Hindlimb muscle (tissue), 1 donor: ENCODE measurements at regions not wholly inside any gene's neighbourhood (a gene's known extent, or its start where the extent isn't known, plus 50 kb on each side); places are given as distances from the start of the nearest gene placed in this dataset.
"Not testable (repeated sequence)": the region's sequence is repeated elsewhere in the genome, so short reads cannot be mapped to it uniquely, and the experiment has no call there.

Experiments used
- DNase-seq: peaks from one replicate; pipeline ENCODE4 v3.0.0-alpha.2; 2013

DNA sequence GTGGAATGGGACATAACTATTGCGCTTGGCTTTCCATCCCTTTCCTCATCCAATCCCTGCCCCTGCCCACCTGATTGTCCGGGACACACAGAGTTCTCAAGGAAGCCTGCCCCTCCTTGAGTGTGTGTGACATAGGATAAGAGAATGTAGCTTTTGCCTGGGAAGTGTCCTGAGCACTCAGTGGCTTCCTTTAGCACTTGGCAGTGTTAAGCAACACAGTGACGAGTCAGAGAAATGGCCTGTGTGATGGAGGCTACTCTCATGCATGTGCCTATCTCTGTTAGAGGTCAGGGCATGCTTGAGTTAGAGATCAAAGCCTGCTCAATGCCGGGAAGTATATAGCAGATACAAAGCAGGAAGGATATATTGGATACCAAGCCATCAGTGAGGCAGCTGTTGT, 289.5 kb downstream of the SIPA1L2 start:
- no peak for DNase-seq

- DNase-seq: no peak
Observed at GRCh38 chr1:232339073-232339472, 290.9 kb downstream of the SIPA1L2 start.

GRCh38 chr1:232335741-232336293, 294.1 kb downstream of the SIPA1L2 start:
- no peak for DNase-seq

GRCh38 chr1:232335261-232335660, 294.7 kb downstream of the SIPA1L2 start:
- no peak for DNase-seq

DNA sequence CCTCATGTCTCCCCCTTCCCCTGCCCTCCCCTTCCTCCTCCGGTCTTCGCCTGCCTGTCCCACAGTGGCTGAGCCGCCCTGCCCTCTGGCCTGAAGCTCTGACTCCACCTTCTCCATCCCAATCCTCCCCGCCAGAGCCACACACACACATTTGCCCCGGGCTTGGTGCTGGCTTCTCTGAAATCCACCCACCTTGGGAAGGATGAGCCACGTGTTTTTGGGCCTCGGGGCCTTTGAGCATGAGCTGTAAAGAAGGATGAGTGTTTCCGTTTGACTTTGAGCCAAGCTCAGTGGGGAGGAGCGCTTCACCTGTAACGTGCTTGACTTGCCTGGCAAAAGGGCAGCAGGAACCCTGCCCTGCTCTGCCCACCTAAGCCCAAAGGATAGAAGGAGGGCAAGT, 295.1 kb downstream of the SIPA1L2 start:
- no peak for DNase-seq

DNA sequence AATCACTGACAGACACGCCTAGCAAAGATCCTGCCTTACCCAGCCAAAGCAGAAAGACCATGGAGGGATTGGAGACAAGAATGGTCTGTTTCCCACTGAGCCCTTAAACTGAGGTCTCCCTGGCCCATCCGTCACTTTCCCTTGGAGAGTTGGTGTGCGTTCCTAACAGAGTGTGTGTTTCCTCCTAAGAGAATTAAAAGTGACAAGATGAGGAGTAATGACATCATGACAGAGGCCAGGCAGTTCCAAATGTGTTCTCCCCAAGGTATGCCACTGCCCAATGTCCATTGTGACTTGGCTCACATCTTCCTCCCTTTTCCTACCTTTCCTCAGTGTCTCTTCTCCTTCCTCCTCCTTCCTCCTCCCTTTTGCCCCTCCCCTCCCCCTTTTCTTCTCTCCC, 295.7 kb downstream of the SIPA1L2 start:
- DNase-seq: no peak

- no peak for DNase-seq
Observed at GRCh38 chr1:232333419-232333767, 296.5 kb downstream of the SIPA1L2 start.

- not testable (repeated sequence) for DNase-seq
Observed at GRCh38 chr1:232332710-232333418, 297.1 kb downstream of the SIPA1L2 start.

- no peak for DNase-seq
Observed at GRCh38 chr1:232329103-232329813, 300.7 kb downstream of the SIPA1L2 start.

DNA sequence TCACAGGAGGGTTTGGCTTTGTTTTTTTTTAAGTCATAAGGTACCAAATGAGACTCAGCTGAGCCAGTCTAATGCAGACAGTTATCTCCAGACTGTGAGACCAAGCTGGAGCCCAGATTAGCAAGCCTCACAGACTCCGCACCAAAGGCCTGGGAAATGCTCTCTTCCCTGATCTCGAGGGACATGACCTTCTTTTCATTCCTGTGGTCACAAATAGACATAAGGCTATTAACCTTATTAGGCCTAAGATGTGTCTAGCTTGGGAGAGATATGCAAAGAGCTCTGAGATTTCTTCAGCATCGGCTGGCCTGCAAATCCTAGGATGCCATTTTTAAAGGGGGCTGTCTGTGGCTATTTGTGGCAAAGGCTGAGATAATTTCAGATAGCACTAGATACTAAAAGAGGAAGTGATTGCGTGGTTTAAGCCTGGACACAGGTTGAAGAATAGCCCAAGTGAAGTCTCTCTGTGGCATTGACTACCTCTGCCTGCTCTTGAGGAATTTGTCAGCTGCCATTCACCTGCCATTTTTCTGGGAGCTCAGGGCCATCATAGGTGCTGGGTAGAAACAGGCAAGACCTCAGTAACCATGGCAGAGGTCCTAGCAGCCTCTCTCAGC, 301.3 kb downstream of the SIPA1L2 start:
- no peak for DNase-seq

DNA sequence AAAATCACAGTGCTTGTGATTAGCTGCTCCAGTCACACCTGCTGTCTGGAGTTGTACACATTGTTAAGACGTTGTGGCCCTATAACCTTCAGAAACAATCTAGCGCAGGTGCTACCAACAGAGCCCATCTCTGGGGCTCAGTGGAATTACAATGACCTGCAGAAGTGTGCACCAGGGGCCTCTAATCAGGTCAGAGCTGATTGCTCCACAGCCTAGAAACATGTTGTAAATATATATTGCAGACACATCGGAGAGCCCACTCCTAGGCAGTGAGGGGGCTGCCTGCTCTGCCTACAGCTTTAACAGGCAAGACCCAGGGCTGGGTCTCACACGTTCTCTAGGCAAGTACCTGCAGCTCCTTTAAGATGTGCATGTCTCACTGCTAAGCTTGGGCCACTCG, 302.0 kb downstream of the SIPA1L2 start:
- DNase-seq: no peak

DNA sequence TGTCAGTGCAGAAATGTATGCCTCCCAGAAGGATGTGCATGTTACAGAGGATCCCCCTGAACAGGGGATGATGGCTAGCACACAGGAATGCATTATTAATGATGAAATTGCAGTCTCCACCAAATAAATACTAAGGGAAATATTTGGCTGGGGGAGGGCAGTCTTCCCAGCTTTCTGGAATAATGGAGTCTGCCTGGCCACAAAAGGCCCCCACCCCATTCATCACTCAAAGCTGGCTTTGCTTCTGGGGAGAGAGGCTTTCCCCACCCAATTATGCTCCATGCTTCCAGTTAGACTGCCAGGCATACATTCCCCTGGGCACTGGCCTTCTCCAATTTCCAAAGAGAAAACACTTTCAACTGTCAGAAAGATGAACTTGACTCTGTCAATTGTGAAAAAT, 302.7 kb downstream of the SIPA1L2 start:
- DNase-seq: peak; percentile 16

DNA sequence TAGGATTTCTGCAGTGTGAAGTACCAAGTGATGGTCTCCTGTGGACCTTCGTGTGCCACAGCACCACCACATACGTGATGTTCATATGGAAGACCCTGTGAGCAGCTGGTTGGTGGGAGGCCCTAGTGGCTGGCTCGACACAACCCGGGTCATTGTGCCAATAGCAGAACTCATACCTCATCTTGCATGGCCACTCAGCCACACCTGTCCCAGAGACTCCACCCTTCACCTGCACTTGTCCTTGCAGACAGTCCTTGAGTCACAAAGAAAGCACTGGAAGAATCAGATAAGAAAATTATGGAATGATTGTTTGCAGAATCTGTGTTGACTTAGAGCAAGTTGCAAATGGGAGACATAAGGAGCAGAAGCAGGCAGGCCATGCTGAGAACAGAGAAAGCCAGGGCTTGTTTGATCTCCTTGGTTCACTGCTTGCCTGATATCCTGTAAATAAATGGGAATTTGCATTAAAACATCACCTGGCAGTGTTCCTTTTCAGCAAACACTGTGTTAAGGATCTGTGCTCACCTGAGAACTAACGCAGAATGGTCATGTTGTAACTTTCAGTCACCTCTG, 307.7 kb downstream of the SIPA1L2 start:
- DNase-seq: no peak

DNA sequence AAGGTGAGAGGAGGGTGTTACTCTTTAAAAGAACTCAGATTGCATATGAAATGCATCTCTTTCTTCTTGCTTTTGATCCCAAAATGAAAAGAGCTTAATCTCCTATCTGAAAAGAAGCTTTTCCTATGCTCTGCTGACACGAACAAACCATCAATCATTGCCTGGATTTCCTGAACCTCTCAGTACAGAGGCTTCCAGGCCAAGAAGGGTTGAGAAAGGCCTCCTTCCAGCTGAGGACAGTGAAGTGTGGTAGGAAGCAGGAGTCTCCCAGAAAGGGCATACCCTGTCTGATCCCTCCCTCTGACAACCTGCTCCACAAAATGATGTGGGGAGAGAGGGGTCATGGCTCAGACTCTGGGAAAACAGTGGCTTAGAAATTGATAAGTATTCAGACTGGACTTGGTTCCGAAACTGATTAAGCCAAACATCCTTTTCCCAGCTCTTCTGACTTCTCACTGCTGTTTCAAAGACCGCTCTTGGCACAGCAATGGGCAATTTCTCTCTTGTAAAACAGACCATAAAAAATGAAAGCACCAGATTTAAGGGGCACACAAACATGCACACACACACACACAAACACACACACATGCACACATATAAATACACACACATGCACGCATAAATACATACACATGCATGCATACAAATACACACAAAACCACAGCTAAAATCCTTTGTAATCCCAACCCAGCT, 310.3 kb downstream of the SIPA1L2 start:
- DNase-seq: no peak

GRCh38 chr1:232319072-232319471, 310.9 kb downstream of the SIPA1L2 start:
- DNase-seq: no peak

GRCh38 chr1:232318143-232318542, 311.8 kb downstream of the SIPA1L2 start:
- no peak for DNase-seq

DNA sequence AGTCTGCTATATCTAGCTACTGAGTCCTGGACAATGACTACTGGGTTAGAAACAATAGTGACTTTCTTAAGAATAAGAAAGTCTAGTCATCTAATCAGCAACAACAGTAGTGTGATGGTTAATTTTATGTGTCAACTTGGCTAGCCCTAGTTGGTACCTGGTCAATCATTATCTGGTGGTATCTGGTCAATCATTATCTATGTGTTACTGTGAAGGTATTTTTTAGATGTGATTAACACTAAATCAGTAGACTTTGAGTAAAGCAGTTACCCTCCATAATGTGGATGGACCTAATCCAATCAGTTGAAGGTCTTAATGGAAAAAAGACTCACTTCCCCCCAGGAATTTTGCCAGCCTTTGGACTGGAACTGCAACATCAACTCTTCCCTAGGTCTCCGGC, 312.6 kb downstream of the SIPA1L2 start:
- DNase-seq: no peak

GRCh38 chr1:232316864-232317263, 313.1 kb downstream of the SIPA1L2 start:
- no peak for DNase-seq

DNA sequence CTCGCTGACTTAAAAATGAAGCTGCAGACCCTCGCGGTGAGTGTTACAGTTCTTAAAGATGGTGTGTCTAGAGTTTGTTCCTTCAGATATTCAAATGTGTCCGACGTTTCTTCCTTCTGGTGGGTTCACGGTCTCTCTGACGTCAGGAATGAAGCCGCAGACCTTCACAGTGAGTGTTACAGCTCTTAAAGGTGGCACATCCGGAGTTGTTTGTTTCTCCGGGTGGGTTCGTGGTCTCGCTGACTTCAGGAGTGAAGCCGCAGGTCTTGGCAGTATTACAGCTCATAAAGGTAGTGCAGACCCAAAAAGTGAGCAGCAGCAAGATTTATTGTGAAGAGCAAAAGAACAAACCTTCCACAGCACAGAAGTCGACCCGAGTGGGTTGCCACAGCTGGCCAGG, 316.1 kb downstream of the SIPA1L2 start:
- not testable (repeated sequence) for DNase-seq

DNA sequence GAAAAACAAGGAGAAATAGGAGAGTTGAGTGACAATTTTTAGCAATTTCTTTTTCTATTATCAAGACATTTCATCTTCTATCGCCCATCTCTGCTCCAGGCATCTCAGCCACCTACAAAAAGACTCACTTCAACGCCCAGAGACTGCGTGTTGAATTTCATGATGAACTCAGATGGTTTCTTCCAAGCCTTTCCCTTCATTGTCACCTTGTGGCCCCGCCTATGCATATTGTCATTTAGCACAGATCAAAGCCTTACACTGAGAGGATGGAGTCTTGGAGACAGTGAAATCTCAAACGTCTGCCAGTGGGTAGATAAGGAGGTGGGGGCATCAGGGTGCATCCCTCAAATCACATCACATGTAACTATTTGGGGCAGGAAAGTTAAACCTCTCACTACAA, 319.4 kb downstream of the SIPA1L2 start:
- DNase-seq: no peak

- no peak for DNase-seq
Observed at GRCh38 chr1:232308616-232309015, 321.3 kb downstream of the SIPA1L2 start.

- peak; percentile 35 for DNase-seq
Observed at GRCh38 chr1:232307296-232308017, 322.5 kb downstream of the SIPA1L2 start.
